ENCODE measurements at regions not wholly inside any gene's neighbourhood (a gene's known extent, or its start where the extent isn't known, plus 50 kb on each side); places are given as distances from the start of the nearest gene placed in this dataset.

GRCh38 chr18:38487521-38487920 lies 921.9 kb upstream of the CELF4 start:
- no peaks in the 10 kb centered on the region for H3K9me3 Mint-ChIP-seq
- no peaks in the 10 kb centered on the region for H3K36me3 Mint-ChIP-seq (ENCODE audit: low read depth)
- no peaks in the 10 kb centered on the region for H3K36me3 ChIP-seq (ENCODE audit: control insufficient read depth, insufficient read depth, low read length)
- peaks cover 18% of the 10 kb centered on the region for H3K4me1 Mint-ChIP-seq
- no peak overlapping the region for H3K27ac ChIP-seq (ENCODE audit: low read depth, low read length)
- WGBS, 2 experiments (ENCODE audit: insufficient coverage in 1 of 2, insufficient read length in 1 of 2): 91 to 100% methylated on average over 1 to 2 of the region's 2 CpGs
- H3K4me3 Mint-ChIP-seq: no peak overlapping the region
- H3K9ac ChIP-seq (ENCODE audit: extremely low read depth, low read length, poor library complexity, severe bottlenecking): no peak overlapping the region
- H3K4me1 ChIP-seq (ENCODE audit: control insufficient read depth, insufficient read depth, low read length): no peaks in the 10 kb centered on the region
- peaks cover 6% of the 10 kb centered on the region for H3K9me3 ChIP-seq (ENCODE audit: control insufficient read depth, low read length)
- H3K27me3 Mint-ChIP-seq (ENCODE audit: insufficient read depth): no peaks in the 10 kb centered on the region
- H3K27ac Mint-ChIP-seq: no peak overlapping the region
- DNase-seq: peak; percentile 48
- no peaks in the 10 kb centered on the region for H3K27me3 ChIP-seq (ENCODE audit: control insufficient read depth, insufficient read depth, low read length, poor library complexity, severe bottlenecking)
- no peak for TF ChIP-seq CTCF (conservative IDR thresholded peaks at IDR 0.05)
- H3K4me3 ChIP-seq (ENCODE audit: low read length): no peak overlapping the region

- H3K9me3 ChIP-seq (ENCODE audit: control insufficient read depth, low read length): peaks cover 8% of the 10 kb centered on the region
- no peaks in the 10 kb centered on the region for H3K36me3 ChIP-seq (ENCODE audit: control insufficient read depth, insufficient read depth, low read length)
- no peaks in the 10 kb centered on the region for H3K27me3 ChIP-seq (ENCODE audit: control insufficient read depth, insufficient read depth, low read length, poor library complexity, severe bottlenecking)
- Mint-ChIP-seq H3K9me3 (peaks cover 13% of the 10 kb centered on the region), H3K27ac (no peak overlapping the region), H3K36me3 (ENCODE audit: low read depth) (no peaks in the 10 kb centered on the region), H3K4me3 (no peak overlapping the region), H3K27me3 (ENCODE audit: insufficient read depth) (no peaks in the 10 kb centered on the region), H3K4me1 (peaks cover 5% of the 10 kb centered on the region)
- DNase-seq: no peak
- WGBS, 2 experiments (ENCODE audit: insufficient coverage in 1 of 2, insufficient read length in 1 of 2): 82 to 87% methylated on average over 2 to 3 of the region's 5 CpGs
- H3K4me3 ChIP-seq (ENCODE audit: low read length): no peak overlapping the region
- no peak overlapping the region for H3K27ac ChIP-seq (ENCODE audit: low read depth, low read length)
- no peaks in the 10 kb centered on the region for H3K4me1 ChIP-seq (ENCODE audit: control insufficient read depth, insufficient read depth, low read length)
- no peak for TF ChIP-seq CTCF (conservative IDR thresholded peaks at IDR 0.05)
- no peak overlapping the region for H3K9ac ChIP-seq (ENCODE audit: extremely low read depth, low read length, poor library complexity, severe bottlenecking)
These were observed 917.7 kb upstream of the CELF4 start for GRCh38 chr18:38483326-38483725.

- Histone ChIP-seq H3K9ac (ENCODE audit: extremely low read depth, low read length, poor library complexity, severe bottlenecking) (no peak overlapping the region), H3K36me3 (ENCODE audit: control insufficient read depth, insufficient read depth, low read length) (no peaks in the 10 kb centered on the region), H3K9me3 (ENCODE audit: control insufficient read depth, low read length) (peaks cover 8% of the 10 kb centered on the region), H3K27me3 (ENCODE audit: control insufficient read depth, insufficient read depth, low read length, poor library complexity, severe bottlenecking) (no peaks in the 10 kb centered on the region), H3K27ac (ENCODE audit: low read depth, low read length) (no peak overlapping the region), H3K4me3 (ENCODE audit: low read length) (no peak overlapping the region), H3K4me1 (ENCODE audit: control insufficient read depth, insufficient read depth, low read length) (no peaks in the 10 kb centered on the region)
- no peak for TF ChIP-seq CTCF (conservative IDR thresholded peaks at IDR 0.05)
- no peak for DNase-seq
- H3K4me1 Mint-ChIP-seq: peaks cover 4% of the 10 kb centered on the region
- H3K36me3 Mint-ChIP-seq (ENCODE audit: low read depth): no peaks in the 10 kb centered on the region
- peaks cover 13% of the 10 kb centered on the region for H3K9me3 Mint-ChIP-seq
- WGBS, 2 experiments (ENCODE audit: insufficient coverage in 1 of 2, insufficient read length in 1 of 2): 60 to 91% methylated on average over 1 to 5 of the region's 5 CpGs
- no peaks in the 10 kb centered on the region for H3K27me3 Mint-ChIP-seq (ENCODE audit: insufficient read depth)
- no peak overlapping the region for H3K4me3 Mint-ChIP-seq
- no peak overlapping the region for H3K27ac Mint-ChIP-seq
These were observed 916.0 kb upstream of the CELF4 start for GRCh38 chr18:38481576-38481975.

All from endodermal cell (in vitro differentiated cells).